Sigmoid colon (tissue), 6 donors: ENCODE measurements at regions not wholly inside any gene's neighbourhood (a gene's known extent, or its start where the extent isn't known, plus 50 kb on each side); places are given as distances from the start of the nearest gene placed in this dataset.

Source experiments
- DNase-seq: peaks from one replicate; pipeline ENCODE4 v3.0.0-alpha.2; 2019
- H3K27ac ChIP-seq, 4 donors: fragments of 200-600 bp; sonication (generic); one replicate each; pipeline ENCODE4 v1.5.1; 2016 to 2019; ENCODE audit warnings: mild to moderate bottlenecking in 1 of 4
- H3K27me3 ChIP-seq, 3 donors: fragments of 200-600 bp; sonication (generic); one replicate each; pipeline ENCODE4 v1.5.1; 2019; ENCODE audit warnings: mild to moderate bottlenecking in 1 of 3
- H3K36me3 ChIP-seq, 4 donors: fragments of 200-600 bp; sonication (generic); one replicate each; pipeline ENCODE4 v1.5.1; 2016 to 2019
- H3K4me1 ChIP-seq, 4 donors: fragments of 200-600 bp; sonication (generic); one replicate each; pipeline ENCODE4 v1.5.1; 2017 to 2019
- H3K4me3 ChIP-seq, 4 donors: fragments of 200-600 bp; sonication (generic); one replicate each; pipeline ENCODE4 v1.5.1; 2017 to 2019; ENCODE audit warnings: mild to moderate bottlenecking in 2 of 4, moderate library complexity in 1 of 4
- H3K9me3 ChIP-seq, 4 donors: fragments of 200-600 bp in 3 of 4; sonication (generic) in 3 of 4; one replicate each; pipeline versions ENCODE4 v1.5.1 to v1.6.1; 2013 to 2019
- CTCF ChIP-seq, 4 experiments: fragments of 450-650 bp in 3 of 4; fragments of 200-600 bp in 1 of 4; IDR thresholded peaks; one replicate each; pipeline ENCODE4 v1.5.1; 2016 to 2019; ENCODE audit warnings: antibody characterized with exemption in 4 of 4, mild to moderate bottlenecking in 3 of 4, moderate library complexity in 2 of 4
- EP300 ChIP-seq, 4 donors: sonication (generic); formaldehyde crosslinking; IDR thresholded peaks; one replicate each; pipeline ENCODE4 v1.6.1; 2017; ENCODE audit warnings: antibody characterized with exemption in 4 of 4
- POLR2A ChIP-seq, 2 donors: fragments of 450-650 bp; IDR thresholded peaks; one replicate each; pipeline ENCODE4 v1.6.1; 2016; ENCODE audit warnings: antibody characterized with exemption in 2 of 2, mild to moderate bottlenecking in 2 of 2, moderate library complexity in 2 of 2
- POLR2AphosphoS5 ChIP-seq, 4 donors: sonication (generic); formaldehyde crosslinking; IDR thresholded peaks; one replicate each; pipeline ENCODE4 v1.6.1; 2017; ENCODE audit warnings: antibody characterized with exemption in 4 of 4
- WGBS, 2 donors: extraction: QIAGEN DNeasy Blood & Tissue Kit; methylation state at CpG; one replicate each; pipeline ENCODE4 v1.1.7; 2013; 5-methylcytosine and 5-hydroxymethylcytosine counted together
- intact Hi-C: fragments of 100-400 bp; cut with DNase I; formaldehyde crosslinking; loops from one replicate; pipeline ENCODE4 v1.15.1; 2023
- donor health status: healthy with polysubstance abuse.
- donor health status: healthy.

GRCh38 chr3:148042663-148043445, 633.7 kb downstream of the ZIC1 start:
- 67 to 77% methylated on average over 6 of the region's 6 CpGs for WGBS, 2 donors
- no peak for TF ChIP-seq CTCF (IDR thresholded peaks at IDR 0.05)
- TF ChIP-seq EP300 (IDR thresholded peaks at IDR 0.05) = no peak
- TF ChIP-seq POLR2AphosphoS5 (IDR thresholded peaks at IDR 0.05) = no peak
- TF ChIP-seq POLR2A (IDR thresholded peaks at IDR 0.05) = no peak

GRCh38 chr3:148044151-148044550, 635.0 kb downstream of the ZIC1 start:
- intact Hi-C loops = no loop called here
- H3K9me3 ChIP-seq = no peaks in the 10 kb centered on the region
- TF ChIP-seq CTCF (IDR thresholded peaks at IDR 0.05) (no peak), POLR2AphosphoS5 (IDR thresholded peaks at IDR 0.05) (no peak)

More at GRCh38 chr3:148042663-148043445, 633.7 kb downstream of the ZIC1 start:
- H3K4me1 ChIP-seq = no peaks in the 10 kb centered on the region
- H3K4me3 ChIP-seq = no peak overlapping the region
- no peak for DNase-seq
- no peaks in the 10 kb centered on the region for H3K9me3 ChIP-seq
- H3K27ac ChIP-seq = no peak overlapping the region
- no peaks in the 10 kb centered on the region for H3K27me3 ChIP-seq
- intact Hi-C loops = no loop called here
- no peaks in the 10 kb centered on the region for H3K36me3 ChIP-seq

GRCh38 chr3:148054999-148055398, 642.7 kb upstream of the AGTR1 start:
- no peak overlapping the region for H3K27ac ChIP-seq
- no peaks in the 10 kb centered on the region for H3K36me3 ChIP-seq
- no peaks in the 10 kb centered on the region for H3K27me3 ChIP-seq
- 55 to 65% methylated on average over 2 of the region's 2 CpGs for WGBS, 2 donors
- TF ChIP-seq POLR2AphosphoS5 (IDR thresholded peaks at IDR 0.05) (no peak), POLR2A (IDR thresholded peaks at IDR 0.05) (no peak), EP300 (IDR thresholded peaks at IDR 0.05) (no peak), CTCF (IDR thresholded peaks at IDR 0.05) (no peak)
- no peaks in the 10 kb centered on the region for H3K9me3 ChIP-seq
- no peaks in the 10 kb centered on the region for H3K4me1 ChIP-seq
- H3K4me3 ChIP-seq = no peak overlapping the region
- intact Hi-C loops = no loop called here
- no peak for DNase-seq

More at GRCh38 chr3:148044151-148044550, 635.0 kb downstream of the ZIC1 start:
- H3K4me1 ChIP-seq = no peaks in the 10 kb centered on the region
- no peaks in the 10 kb centered on the region for H3K36me3 ChIP-seq
- no peak overlapping the region for H3K4me3 ChIP-seq
- WGBS, 2 donors = 68 to 73% methylated on average over 1 of the region's 1 CpG
- no peak for DNase-seq
- no peaks in the 10 kb centered on the region for H3K27me3 ChIP-seq
- no peak overlapping the region for H3K27ac ChIP-seq

GRCh38 chr3:148062590-148062989, 635.1 kb upstream of the AGTR1 start:
- Histone ChIP-seq H3K27ac (no peak overlapping the region), H3K9me3 (no peaks in the 10 kb centered on the region), H3K4me1 (peaks cover 0 to 36% (median 11%) of the 10 kb centered on the region in 4 donors), H3K27me3 (no peaks in the 10 kb centered on the region), H3K36me3 (no peaks in the 10 kb centered on the region), H3K4me3 (no peak overlapping the region)
- intact Hi-C loops = no loop called here
- WGBS, 2 donors = 51 to 74% methylated on average over 1 of the region's 1 CpG
- DNase-seq = no peak
- TF ChIP-seq POLR2AphosphoS5 (IDR thresholded peaks at IDR 0.05) (no peak), POLR2A (IDR thresholded peaks at IDR 0.05) (no peak), CTCF (IDR thresholded peaks at IDR 0.05) (no peak), EP300 (IDR thresholded peaks at IDR 0.05) (no peak)
